ENCODE measurements at regions not wholly inside any gene's neighbourhood (a gene's known extent, or its start where the extent isn't known, plus 50 kb on each side); places are given as distances from the start of the nearest gene placed in this dataset.

- DNase-seq (ENCODE audit: extremely low read depth, low read depth) = no peak
Measured at GRCh38 chr5:99928490-99928889, 606.7 kb upstream of the FAM174A start.

DNA sequence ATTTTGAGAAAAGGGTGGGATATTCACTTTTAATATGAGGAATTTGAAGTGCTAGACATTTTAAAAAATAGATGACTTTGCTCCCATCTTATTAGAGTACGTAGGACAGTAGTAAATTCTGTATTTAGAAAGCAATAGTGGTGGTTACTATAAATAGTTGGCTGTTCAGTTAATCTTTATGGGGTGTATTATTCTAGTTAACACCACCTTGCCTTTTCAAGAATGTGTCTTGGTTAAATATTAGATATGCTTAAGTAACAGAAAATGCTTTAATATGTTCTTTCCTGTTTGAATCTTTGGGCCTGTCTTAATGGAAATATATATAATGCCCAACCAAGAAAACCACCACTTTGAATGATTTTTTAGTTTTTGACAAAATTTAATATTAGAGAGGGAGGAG is 608.7 kb upstream of the FAM174A start:
- no peak for DNase-seq (ENCODE audit: extremely low read depth, low read depth)
- TF ChIP-seq, protein P1, sequence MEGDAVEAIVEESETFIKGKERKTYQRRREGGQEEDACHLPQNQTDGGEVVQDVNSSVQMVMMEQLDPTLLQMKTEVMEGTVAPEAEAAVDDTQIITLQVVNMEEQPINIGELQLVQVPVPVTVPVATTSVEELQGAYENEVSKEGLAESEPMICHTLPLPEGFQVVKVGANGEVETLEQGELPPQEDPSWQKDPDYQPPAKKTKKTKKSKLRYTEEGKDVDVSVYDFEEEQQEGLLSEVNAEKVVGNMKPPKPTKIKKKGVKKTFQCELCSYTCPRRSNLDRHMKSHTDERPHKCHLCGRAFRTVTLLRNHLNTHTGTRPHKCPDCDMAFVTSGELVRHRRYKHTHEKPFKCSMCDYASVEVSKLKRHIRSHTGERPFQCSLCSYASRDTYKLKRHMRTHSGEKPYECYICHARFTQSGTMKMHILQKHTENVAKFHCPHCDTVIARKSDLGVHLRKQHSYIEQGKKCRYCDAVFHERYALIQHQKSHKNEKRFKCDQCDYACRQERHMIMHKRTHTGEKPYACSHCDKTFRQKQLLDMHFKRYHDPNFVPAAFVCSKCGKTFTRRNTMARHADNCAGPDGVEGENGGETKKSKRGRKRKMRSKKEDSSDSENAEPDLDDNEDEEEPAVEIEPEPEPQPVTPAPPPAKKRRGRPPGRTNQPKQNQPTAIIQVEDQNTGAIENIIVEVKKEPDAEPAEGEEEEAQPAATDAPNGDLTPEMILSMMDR (IDR thresholded peaks at IDR 0.05; ENCODE audit: low read depth, low read length) = no peak

More at GRCh38 chr5:99928490-99928889, 606.7 kb upstream of the FAM174A start:
- TF ChIP-seq, protein P1 (IDR thresholded peaks at IDR 0.05; ENCODE audit: low read depth, low read length) = no peak

DNA sequence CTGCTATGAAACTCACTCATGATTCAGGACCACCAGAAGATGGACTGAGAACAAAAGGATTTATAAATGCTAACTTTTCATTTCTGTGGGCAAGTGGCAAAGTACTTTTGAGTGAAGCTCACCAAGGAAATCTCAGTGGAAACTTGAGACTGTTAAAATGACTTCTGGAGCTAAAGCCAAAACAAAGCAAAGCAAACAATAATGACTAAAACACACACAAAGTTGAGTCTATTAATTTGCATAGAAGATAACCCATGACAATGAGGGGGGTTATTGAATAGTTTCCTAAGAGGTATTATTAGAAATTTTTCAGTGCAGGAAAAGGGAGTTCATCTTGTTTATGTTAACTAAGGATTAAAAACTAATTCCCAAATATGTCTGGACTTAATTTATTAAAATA is 612.8 kb upstream of the FAM174A start:
- TF ChIP-seq, protein P1 (IDR thresholded peaks at IDR 0.05; ENCODE audit: low read depth, low read length) = no peak
- no peak for DNase-seq (ENCODE audit: extremely low read depth, low read depth)

GRCh38 chr5:99911971-99912370 is 623.2 kb upstream of the FAM174A start:
- no peak for DNase-seq (ENCODE audit: extremely low read depth, low read depth)
- TF ChIP-seq, protein P1 (IDR thresholded peaks at IDR 0.05; ENCODE audit: low read depth, low read length) = no peak

DNA sequence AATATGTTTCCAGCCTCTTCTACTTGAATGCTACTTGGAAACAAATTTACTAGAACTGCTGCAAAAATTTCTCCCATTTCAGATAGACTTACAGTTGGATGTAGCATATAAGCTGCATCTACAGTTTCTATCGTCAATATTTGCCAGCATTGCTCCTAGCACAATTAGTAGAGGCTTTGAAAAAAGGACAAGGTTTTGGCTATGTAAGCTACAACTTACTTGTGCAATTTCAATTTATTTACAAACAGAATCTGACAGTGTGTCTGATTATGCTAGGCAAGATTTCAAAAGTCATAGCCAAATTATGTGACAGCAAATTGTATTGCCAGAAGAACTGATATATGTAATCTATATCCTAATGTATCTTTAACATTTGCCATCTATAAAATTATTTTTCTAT is 628.4 kb upstream of the FAM174A start:
- TF ChIP-seq, protein P1 (IDR thresholded peaks at IDR 0.05; ENCODE audit: low read depth, low read length) = no peak
- DNase-seq (ENCODE audit: extremely low read depth, low read depth) = no peak

- DNase-seq (ENCODE audit: extremely low read depth, low read depth) = no peak
- TF ChIP-seq, protein P1 (IDR thresholded peaks at IDR 0.05; ENCODE audit: low read depth, low read length) = no peak
Measured at GRCh38 chr5:99901972-99902371, 633.2 kb upstream of the FAM174A start.

DNA sequence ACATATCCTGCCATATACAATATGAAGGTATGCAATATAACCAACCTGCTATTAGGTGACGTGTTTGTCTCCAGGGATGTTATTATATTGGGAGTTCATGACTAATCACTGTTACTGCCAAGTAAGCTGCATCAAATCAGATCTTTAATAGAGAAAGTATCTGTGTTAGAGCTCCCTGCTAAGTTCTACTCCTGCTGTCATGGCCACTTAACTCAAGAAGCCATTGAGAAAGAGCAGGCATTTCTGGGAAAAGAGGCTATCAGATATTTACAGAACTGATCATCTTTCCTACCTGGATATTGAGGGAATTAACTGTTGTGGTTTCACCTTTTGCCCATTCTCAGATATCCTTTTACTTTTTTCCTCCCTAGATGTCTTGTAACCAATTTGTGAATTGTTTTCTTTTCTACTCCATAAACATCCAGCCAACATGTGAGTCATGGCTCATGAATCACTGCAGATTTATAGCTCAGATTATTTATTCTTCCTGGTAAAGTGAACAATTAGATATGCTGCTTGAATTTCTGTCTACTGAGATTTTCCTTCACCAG is 634.8 kb upstream of the FAM174A start:
- TF ChIP-seq, protein P1 (IDR thresholded peaks at IDR 0.05; ENCODE audit: low read depth, low read length) = no peak

More for the DNA sequence above, 634.8 kb upstream of the FAM174A start:
- no peak for DNase-seq (ENCODE audit: extremely low read depth, low read depth)

Data from AG09319 (cell line).